ENCODE measurements at regions not wholly inside any gene's neighbourhood (a gene's known extent, or its start where the extent isn't known, plus 50 kb on each side); places are given as distances from the start of the nearest gene placed in this dataset.
"Not testable (repeated sequence)": the region's sequence is repeated elsewhere in the genome, so short reads cannot be mapped to it uniquely, and the experiment has no call there.

- not testable (repeated sequence) for TF ChIP-seq ZNF133 (tag by site-specific recombination; IDR thresholded peaks at IDR 0.05); CTCF (tag by site-specific recombination; IDR thresholded peaks at IDR 0.05); ZNF639 (tag by site-specific recombination; IDR thresholded peaks at IDR 0.05); ZNF274 (IDR thresholded peaks at IDR 0.05; ENCODE audit: low read length); ZNF274 (tag by site-specific recombination; IDR thresholded peaks at IDR 0.05; ENCODE audit: borderline replicate concordance); ZBTB26 (tag by site-specific recombination; optimal IDR thresholded peaks at IDR 0.05); SP2 (tag by site-specific recombination; IDR thresholded peaks at IDR 0.05); GLIS1 (tag by site-specific recombination; IDR thresholded peaks at IDR 0.05); ZNF433 (tag by site-specific recombination; IDR thresholded peaks at IDR 0.05; ENCODE audit: low read depth); PRDM4 (tag by site-specific recombination; IDR thresholded peaks at IDR 0.05); REST (tag by site-specific recombination; IDR thresholded peaks at IDR 0.05); ZNF18 (tag by site-specific recombination; IDR thresholded peaks at IDR 0.05); ZNF398 (tag by site-specific recombination; IDR thresholded peaks at IDR 0.05)
These were observed 235.9 kb upstream of the NSMCE3 start for GRCh38 chr15:29505535-29505934.
